Stomach smooth muscle (tissue), 2 donors: ENCODE measurements at regions not wholly inside any gene's neighbourhood (a gene's known extent, or its start where the extent isn't known, plus 50 kb on each side); places are given as distances from the start of the nearest gene placed in this dataset.

Source experiments
- H3K27ac ChIP-seq: one replicate; pipeline ENCODE4 v1.7.0; 2013; ENCODE audit warnings: mild to moderate bottlenecking, low read length, inconsistent platforms
- H3K27me3 ChIP-seq, 2 donors: one replicate each; pipeline ENCODE4 v1.7.0; 2013; ENCODE audit warnings: low read length in 2 of 2; ENCODE audit not compliant: insufficient read depth in 2 of 2, control insufficient read depth in 1 of 2
- H3K36me3 ChIP-seq, 2 donors: one replicate each; pipeline ENCODE4 v1.7.0; 2013; ENCODE audit warnings: low read length in 2 of 2; ENCODE audit not compliant: control insufficient read depth in 2 of 2, insufficient read depth in 2 of 2
- H3K4me1 ChIP-seq: one replicate; pipeline ENCODE4 v1.7.0; 2013; ENCODE audit warnings: low read length; ENCODE audit not compliant: control insufficient read depth, insufficient read depth
- H3K4me3 ChIP-seq, 2 donors: one replicate each; pipeline ENCODE4 v1.7.0; 2013; ENCODE audit warnings: low read length in 2 of 2
- H3K9ac ChIP-seq, 2 donors: one replicate each; pipeline ENCODE4 v1.7.0; 2013; ENCODE audit warnings: low read length in 2 of 2, mild to moderate bottlenecking in 1 of 2
- H3K9me3 ChIP-seq, 2 donors: one replicate each; pipeline ENCODE4 v1.7.0; 2013; ENCODE audit warnings: low read length in 2 of 2; ENCODE audit not compliant: control insufficient read depth in 2 of 2
- donor health status: healthy.
- donor health status: Pancreatic carcinoma.

DNA sequence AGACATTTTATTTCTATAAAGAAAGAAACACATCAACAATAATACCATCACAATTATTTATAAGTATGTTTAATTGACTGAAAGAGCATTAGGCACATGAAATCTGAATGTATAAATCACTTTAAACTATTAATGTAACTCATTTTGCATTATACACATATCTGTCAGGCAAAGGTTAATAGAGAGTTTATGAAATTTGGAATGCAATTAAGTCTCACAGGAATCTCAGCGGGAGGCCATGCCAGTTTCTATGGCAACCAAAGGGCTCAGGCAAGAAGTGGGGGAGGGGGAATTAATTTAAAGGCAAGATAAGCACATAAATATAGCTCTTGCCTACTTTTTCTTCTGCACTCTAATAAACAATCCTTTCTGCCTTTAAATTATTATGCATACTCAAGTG, 152.6 kb downstream of the SLC16A9 start:
- no peak overlapping the region for H3K27ac ChIP-seq
- peaks cover 3% of the 10 kb centered on the region for H3K4me1 ChIP-seq
- H3K36me3 ChIP-seq, result no peaks in the 10 kb centered on the region
- H3K4me3 ChIP-seq, result no peak overlapping the region
- no peaks in the 10 kb centered on the region for H3K9me3 ChIP-seq
- no peak overlapping the region for H3K9ac ChIP-seq
- H3K27me3 ChIP-seq, result no peaks in the 10 kb centered on the region

DNA sequence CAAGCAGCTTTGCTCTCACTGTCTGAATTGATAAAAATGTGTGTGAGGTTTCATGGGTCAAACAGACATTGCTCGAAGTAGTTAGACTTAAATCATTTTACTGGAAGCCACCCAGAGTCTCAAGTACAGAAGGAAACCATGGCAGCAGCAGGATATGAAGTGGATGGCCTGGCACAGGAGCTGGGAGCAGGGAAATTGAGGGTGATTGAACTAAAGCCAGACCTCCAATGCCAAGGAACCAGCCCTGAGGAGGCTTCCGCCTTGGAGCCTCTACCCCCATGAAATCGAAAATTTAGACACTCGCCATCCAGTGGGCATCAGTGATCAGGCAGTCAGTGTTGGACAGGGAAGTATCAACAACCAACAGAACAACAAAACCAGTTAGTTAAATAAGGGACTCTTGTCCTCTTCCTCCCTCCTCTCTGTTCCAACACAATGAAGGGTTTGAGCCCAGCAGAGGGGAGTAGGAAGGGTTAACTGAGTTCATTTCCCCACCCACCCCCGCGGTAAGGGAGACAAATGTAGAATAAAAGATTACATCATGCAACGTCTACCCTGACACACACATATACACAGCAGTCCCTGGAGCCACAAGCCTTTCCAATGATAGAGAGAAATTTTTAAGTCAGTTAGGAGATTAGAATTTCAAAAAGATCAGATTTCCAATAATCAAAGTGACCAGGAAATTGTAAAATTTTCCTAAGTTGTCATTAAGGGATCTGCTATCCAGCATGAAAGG, 156.3 kb downstream of the SLC16A9 start:
- no peak overlapping the region for H3K9ac ChIP-seq
- H3K4me3 ChIP-seq, result no peak overlapping the region
- no peaks in the 10 kb centered on the region for H3K4me1 ChIP-seq
- H3K27me3 ChIP-seq, result no peaks in the 10 kb centered on the region
- no peak overlapping the region for H3K27ac ChIP-seq
- no peaks in the 10 kb centered on the region for H3K9me3 ChIP-seq
- no peaks in the 10 kb centered on the region for H3K36me3 ChIP-seq

DNA sequence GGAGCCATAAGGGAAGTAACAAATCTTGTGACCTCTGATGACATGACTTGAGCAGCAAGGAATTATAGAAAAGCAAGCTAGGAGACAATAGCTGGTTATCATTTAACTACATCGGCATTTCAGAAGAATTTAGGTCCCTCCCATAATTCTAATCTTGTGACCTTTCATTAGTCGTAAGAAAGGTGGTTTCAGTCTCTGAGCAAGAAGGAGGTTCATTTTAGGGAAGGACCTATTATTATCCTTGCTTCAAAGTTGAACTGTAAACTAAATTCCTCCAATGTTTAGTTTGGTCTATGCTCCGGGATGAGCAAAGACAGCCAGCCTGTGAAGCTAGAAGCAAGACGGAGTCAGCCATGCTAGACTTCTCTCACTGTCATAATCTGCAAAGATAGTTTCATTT, 159.6 kb downstream of the SLC16A9 start:
- Histone ChIP-seq H3K4me1 (no peaks in the 10 kb centered on the region), H3K9ac (no peak overlapping the region), H3K9me3 (no peaks in the 10 kb centered on the region), H3K27ac (no peak overlapping the region), H3K36me3 (no peaks in the 10 kb centered on the region), H3K27me3 (no peaks in the 10 kb centered on the region), H3K4me3 (no peak overlapping the region)

DNA sequence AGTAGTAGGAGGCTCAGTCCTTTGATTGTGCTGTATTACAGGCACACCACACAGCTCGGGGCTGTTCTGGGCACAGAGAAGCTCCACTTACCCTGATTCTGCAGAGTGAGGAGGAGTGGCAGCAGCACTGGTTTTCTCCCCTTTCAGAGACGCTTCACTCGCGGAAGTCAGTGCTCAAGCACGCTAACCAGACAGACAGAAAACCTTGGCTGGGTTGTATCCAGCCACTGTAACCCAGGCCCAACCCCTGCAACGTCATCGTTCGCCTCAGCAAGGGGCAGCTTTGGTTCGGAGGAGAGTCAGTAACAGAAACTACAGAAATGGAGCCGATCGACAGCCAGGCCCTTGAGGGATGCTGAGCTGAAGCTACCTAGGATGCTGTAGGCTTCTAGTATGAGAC, 171.0 kb downstream of the SLC16A9 start:
- H3K4me1 ChIP-seq, result peaks cover 11% of the 10 kb centered on the region
- peak overlapping the region; percentile 41 for H3K27ac ChIP-seq
- H3K9me3 ChIP-seq, result no peaks in the 10 kb centered on the region
- H3K4me3 ChIP-seq, result no peak overlapping the region
- no peaks in the 10 kb centered on the region for H3K36me3 ChIP-seq
- H3K9ac ChIP-seq, result no peak overlapping the region
- H3K27me3 ChIP-seq, result no peaks in the 10 kb centered on the region

DNA sequence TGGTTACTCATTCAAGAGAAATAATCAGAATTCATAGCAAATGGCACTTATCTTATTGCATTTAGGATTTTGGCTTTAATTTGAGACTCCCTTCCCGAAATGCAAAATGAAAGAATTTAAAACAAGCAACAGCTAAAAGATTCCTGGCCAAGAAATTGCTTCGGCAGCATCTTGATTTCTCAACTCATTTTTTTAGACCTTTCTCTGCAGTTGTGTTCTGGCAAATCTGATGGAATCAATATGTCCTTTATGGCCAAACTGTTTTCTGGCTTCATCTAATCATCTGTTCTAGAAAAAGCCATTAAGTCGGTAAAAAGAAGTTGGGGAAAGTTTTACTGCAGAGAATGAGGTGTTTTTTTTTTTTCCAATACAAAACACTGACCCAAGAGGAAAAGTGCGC, 172.1 kb downstream of the SLC16A9 start:
- H3K27me3 ChIP-seq, result no peaks in the 10 kb centered on the region
- H3K4me1 ChIP-seq, result peaks cover 11% of the 10 kb centered on the region
- H3K36me3 ChIP-seq, result no peaks in the 10 kb centered on the region
- H3K9ac ChIP-seq, result peak overlapping the region in 1 of 2 donors; percentile 12
- no peak overlapping the region for H3K4me3 ChIP-seq
- H3K27ac ChIP-seq, result no peak overlapping the region
- H3K9me3 ChIP-seq, result no peaks in the 10 kb centered on the region

DNA sequence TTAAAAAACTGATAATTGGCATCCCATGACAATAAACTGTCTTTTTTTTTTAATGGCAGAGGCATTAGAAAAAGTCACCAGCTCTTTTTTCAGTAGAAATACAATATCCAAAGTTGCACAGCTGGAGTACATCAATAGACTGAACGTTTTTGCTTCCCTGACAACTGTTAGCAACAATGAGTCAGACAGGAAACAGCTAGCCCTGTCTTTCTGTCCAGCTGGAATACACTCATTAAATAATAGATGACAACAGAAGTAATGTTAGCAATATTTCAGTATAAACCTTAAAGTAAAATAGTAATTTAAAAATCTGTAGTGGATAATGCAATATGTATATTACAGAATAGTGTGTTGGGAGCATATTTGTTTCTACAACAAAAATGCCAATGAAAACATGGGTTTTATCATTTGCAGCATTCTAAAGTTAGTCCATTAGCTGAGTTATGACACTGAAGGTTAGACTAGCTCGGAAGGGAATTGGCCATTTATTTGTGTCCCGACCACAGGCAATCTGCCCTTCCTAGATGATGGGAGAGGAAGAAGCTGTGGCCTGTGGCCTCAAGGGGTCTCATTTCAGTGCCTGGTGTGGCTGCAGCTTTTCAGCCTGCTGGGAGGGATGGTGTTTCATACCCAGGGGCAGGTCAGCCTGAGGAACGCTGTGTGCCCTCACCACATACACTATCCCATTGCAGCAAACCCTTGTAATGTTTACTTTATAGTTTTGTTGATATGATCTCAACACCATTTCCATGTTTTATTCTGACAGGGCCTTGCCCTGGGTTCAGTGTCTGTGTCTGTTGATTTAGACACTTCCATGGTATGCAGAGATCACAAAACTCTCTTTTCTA, 173.3 kb downstream of the SLC16A9 start:
- Histone ChIP-seq H3K27me3 (no peaks in the 10 kb centered on the region), H3K9ac (no peak overlapping the region), H3K4me1 (peaks cover 11% of the 10 kb centered on the region), H3K36me3 (no peaks in the 10 kb centered on the region), H3K4me3 (peak overlapping the region; percentile 24 to 30), H3K9me3 (no peaks in the 10 kb centered on the region), H3K27ac (peak overlapping the region; percentile 56)

DNA sequence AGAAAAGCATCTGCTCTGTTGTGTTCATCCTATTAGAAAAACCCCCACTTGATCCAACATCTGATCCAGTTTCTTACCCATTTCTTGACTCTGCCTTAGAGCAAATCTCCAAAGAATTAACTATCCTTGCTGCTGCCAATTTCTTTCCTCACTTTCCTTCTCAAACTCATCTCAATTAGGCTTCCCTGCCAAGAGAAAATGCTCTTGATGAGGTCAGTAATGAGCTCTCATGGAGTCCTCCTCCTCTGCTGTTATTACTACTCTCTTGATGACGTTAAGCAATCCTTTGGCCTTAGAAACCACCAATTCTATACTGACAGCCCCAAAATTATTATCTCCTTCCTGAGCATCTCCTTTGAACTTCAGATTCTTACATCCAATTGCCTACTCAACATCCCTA, 162.0 kb upstream of the FAM13C start:
- H3K36me3 ChIP-seq, result no peaks in the 10 kb centered on the region
- H3K4me1 ChIP-seq, result no peaks in the 10 kb centered on the region
- no peak overlapping the region for H3K27ac ChIP-seq
- H3K9me3 ChIP-seq, result no peaks in the 10 kb centered on the region
- H3K9ac ChIP-seq, result no peak overlapping the region
- no peak overlapping the region for H3K4me3 ChIP-seq
- H3K27me3 ChIP-seq, result peaks cover 0 to 2% of the 10 kb centered on the region in 2 donors

DNA sequence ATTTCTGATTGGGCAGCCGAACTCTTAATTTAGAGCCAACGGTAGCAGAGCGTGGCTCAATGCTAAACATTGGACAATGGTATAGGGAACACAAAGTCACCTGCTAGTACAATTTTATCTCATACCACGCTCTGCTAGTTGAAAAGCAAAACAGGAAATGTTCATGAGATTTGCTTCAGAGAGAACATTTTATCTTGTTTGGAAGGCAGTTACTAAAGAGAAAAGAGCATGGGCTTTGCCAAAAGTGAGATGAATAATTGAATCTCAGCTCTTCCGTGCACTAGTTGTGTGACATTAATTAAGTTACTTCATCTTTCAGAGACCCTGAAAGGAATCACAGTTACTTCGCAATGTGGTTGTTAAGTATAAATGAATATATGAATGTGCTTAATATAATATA, 161.5 kb upstream of the FAM13C start:
- no peaks in the 10 kb centered on the region for H3K9me3 ChIP-seq
- H3K9ac ChIP-seq, result no peak overlapping the region
- no peaks in the 10 kb centered on the region for H3K36me3 ChIP-seq
- H3K27ac ChIP-seq, result no peak overlapping the region
- no peaks in the 10 kb centered on the region for H3K4me1 ChIP-seq
- no peak overlapping the region for H3K4me3 ChIP-seq
- H3K27me3 ChIP-seq, result peaks cover 0 to 2% of the 10 kb centered on the region in 2 donors

DNA sequence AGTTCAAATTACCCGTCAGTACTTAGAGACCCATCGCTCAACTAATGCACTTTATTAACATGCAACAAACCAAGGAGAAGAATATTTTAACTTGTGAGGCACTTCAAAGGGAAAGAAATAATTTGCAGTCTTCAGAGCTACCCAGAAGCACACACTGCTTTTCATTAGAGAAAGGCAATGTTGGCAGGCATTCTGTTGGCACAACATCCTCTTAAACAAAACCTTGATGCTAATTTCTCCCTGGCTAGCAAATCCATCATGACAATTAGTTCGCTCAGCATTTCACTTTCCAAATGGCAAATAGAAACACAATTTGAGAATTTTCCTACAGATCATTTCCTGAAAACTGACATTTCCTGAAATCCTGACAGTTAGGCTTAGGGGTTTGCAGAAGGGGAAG, 155.6 kb upstream of the FAM13C start:
- Histone ChIP-seq H3K4me3 (peak overlapping the region in 1 of 2 donors; percentile 27), H3K9me3 (no peaks in the 10 kb centered on the region), H3K27me3 (no peaks in the 10 kb centered on the region), H3K4me1 (peaks cover 6% of the 10 kb centered on the region), H3K36me3 (no peaks in the 10 kb centered on the region), H3K9ac (no peak overlapping the region), H3K27ac (no peak overlapping the region)

DNA sequence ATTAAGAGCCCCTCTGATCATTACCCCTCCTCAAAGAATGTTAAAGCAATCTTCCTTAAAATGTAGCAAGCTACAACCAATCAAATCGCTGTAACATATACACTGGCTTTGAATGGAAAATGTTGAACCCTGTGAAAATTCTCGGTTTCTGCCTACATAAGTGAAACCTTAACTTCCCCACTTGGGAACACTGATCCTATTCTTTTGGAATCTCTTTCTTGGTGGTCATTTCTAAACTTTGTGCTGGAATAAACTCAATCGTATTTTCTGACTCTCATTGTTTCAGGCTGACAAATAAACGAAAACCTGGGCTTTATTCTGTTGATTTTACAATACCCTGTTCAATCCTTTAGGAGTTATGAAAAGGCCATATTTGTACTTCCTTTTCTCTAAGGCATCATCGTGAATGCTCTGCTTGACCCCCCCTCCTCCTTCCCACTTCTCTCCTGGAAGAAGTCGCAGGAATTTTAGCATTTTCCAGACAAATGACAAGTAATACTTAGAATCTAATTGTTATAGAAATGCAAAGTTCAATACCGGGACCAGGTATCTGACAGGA, 155.1 kb upstream of the FAM13C start:
- no peak overlapping the region for H3K9ac ChIP-seq
- no peaks in the 10 kb centered on the region for H3K36me3 ChIP-seq
- H3K27ac ChIP-seq, result no peak overlapping the region
- no peaks in the 10 kb centered on the region for H3K9me3 ChIP-seq
- no peak overlapping the region for H3K4me3 ChIP-seq
- H3K27me3 ChIP-seq, result no peaks in the 10 kb centered on the region
- H3K4me1 ChIP-seq, result peaks cover 6% of the 10 kb centered on the region
